Suprapubic skin (tissue), 4 donors: ENCODE measurements at regions not wholly inside any gene's neighbourhood (a gene's known extent, or its start where the extent isn't known, plus 50 kb on each side); places are given as distances from the start of the nearest gene placed in this dataset.

Source experiments
- DNase-seq, 2 donors: peaks; one replicate each; pipeline ENCODE4 v3.0.0-alpha.2; 2019; ENCODE audit warnings: low spot score in 2 of 2
- H3K27ac ChIP-seq: fragments of 200-600 bp; sonication (generic); one replicate; pipeline ENCODE4 v1.5.1; 2019
- H3K27me3 ChIP-seq: fragments of 200-600 bp; sonication (generic); one replicate; pipeline ENCODE4 v1.5.1; 2019
- H3K36me3 ChIP-seq: fragments of 200-600 bp; sonication (generic); one replicate; pipeline ENCODE4 v1.5.1; 2019
- H3K4me1 ChIP-seq: fragments of 200-600 bp; sonication (generic); one replicate; pipeline ENCODE4 v1.5.1; 2019
- H3K4me3 ChIP-seq: fragments of 200-600 bp; sonication (generic); one replicate; pipeline ENCODE4 v1.5.1; 2019; ENCODE audit warnings: mild to moderate bottlenecking
- H3K9me3 ChIP-seq: fragments of 200-600 bp; sonication (generic); one replicate; pipeline ENCODE4 v1.5.1; 2019
- CTCF ChIP-seq, 2 donors: fragments of 200-600 bp in 1 of 2; fragments of 450-650 bp in 1 of 2; sonication (generic) in 1 of 2; IDR thresholded peaks; one replicate each; pipeline ENCODE4 v1.5.1; 2016 to 2019; ENCODE audit warnings: antibody characterized with exemption in 2 of 2, mild to moderate bottlenecking in 1 of 2, moderate library complexity in 1 of 2
- EP300 ChIP-seq: sonication (generic); formaldehyde crosslinking; IDR thresholded peaks from one replicate; pipeline ENCODE4 v1.6.1; 2017; ENCODE audit warnings: antibody characterized with exemption
- POLR2A ChIP-seq, 2 donors: fragments of 450-650 bp; IDR thresholded peaks; one replicate each; pipeline ENCODE4 v1.6.1; 2017; ENCODE audit warnings: antibody characterized with exemption in 2 of 2, mild to moderate bottlenecking in 2 of 2, moderate library complexity in 2 of 2
- POLR2AphosphoS5 ChIP-seq, 3 donors: sonication (generic); formaldehyde crosslinking; IDR thresholded peaks; one replicate each; pipeline ENCODE4 v1.6.1; 2017; ENCODE audit warnings: antibody characterized with exemption in 3 of 3
- WGBS: methylation state at CpG from one replicate; pipeline ENCODE4 v1.1.5; 2018; 5-methylcytosine and 5-hydroxymethylcytosine counted together

- Histone ChIP-seq H3K4me3 (no peak overlapping the region), H3K27me3 (no peaks in the 10 kb centered on the region), H3K4me1 (peaks cover 15% of the 10 kb centered on the region), H3K9me3 (no peaks in the 10 kb centered on the region), H3K36me3 (no peaks in the 10 kb centered on the region), H3K27ac (no peak overlapping the region)
- 79% methylated on average over 3 of the region's 3 CpGs for WGBS
- DNase-seq, result no peak
- no peak for TF ChIP-seq EP300
- TF ChIP-seq POLR2AphosphoS5 (IDR thresholded peaks at IDR 0.05), result no peak
- TF ChIP-seq CTCF (IDR thresholded peaks at IDR 0.05), result no peak
- TF ChIP-seq POLR2A (IDR thresholded peaks at IDR 0.05), result no peak
Measured at GRCh38 chr7:131208777-131209176, 118.9 kb upstream of the MKLN1 start.

- H3K27me3 ChIP-seq, result no peaks in the 10 kb centered on the region
- H3K4me1 ChIP-seq, result peaks cover 12% of the 10 kb centered on the region
- no peaks in the 10 kb centered on the region for H3K9me3 ChIP-seq
- DNase-seq, result no peak
- TF ChIP-seq EP300 (no peak), POLR2A (IDR thresholded peaks at IDR 0.05) (no peak), CTCF (IDR thresholded peaks at IDR 0.05) (no peak), POLR2AphosphoS5 (IDR thresholded peaks at IDR 0.05) (no peak)
- no peak overlapping the region for H3K4me3 ChIP-seq
- H3K27ac ChIP-seq, result peak overlapping the region; percentile 58
- no peaks in the 10 kb centered on the region for H3K36me3 ChIP-seq
- whole genome bisulfite sequencing, result 69% methylated on average over 2 of the region's 2 CpGs
Measured at GRCh38 chr7:131210618-131211017, 117.1 kb upstream of the MKLN1 start.

- no peaks in the 10 kb centered on the region for H3K9me3 ChIP-seq
- H3K27me3 ChIP-seq, result no peaks in the 10 kb centered on the region
- DNase-seq, result no peak
- H3K27ac ChIP-seq, result peak overlapping the region; percentile 67
- TF ChIP-seq EP300 (no peak), POLR2A (IDR thresholded peaks at IDR 0.05) (no peak), POLR2AphosphoS5 (IDR thresholded peaks at IDR 0.05) (no peak), CTCF (IDR thresholded peaks at IDR 0.05) (no peak)
- no peak overlapping the region for H3K4me3 ChIP-seq
- H3K4me1 ChIP-seq, result peaks cover 12% of the 10 kb centered on the region
- WGBS, result 81% methylated on average over 1 of the region's 1 CpG
- no peaks in the 10 kb centered on the region for H3K36me3 ChIP-seq
Measured at GRCh38 chr7:131211500-131211899, 116.2 kb upstream of the MKLN1 start.

GRCh38 chr7:131212114-131212513, 115.6 kb upstream of the MKLN1 start:
- Histone ChIP-seq H3K27me3 (no peaks in the 10 kb centered on the region), H3K9me3 (no peaks in the 10 kb centered on the region), H3K4me3 (no peak overlapping the region), H3K27ac (peak overlapping the region; percentile 67), H3K36me3 (no peaks in the 10 kb centered on the region), H3K4me1 (peaks cover 12% of the 10 kb centered on the region)
- DNase-seq, result no peak
- TF ChIP-seq EP300 (no peak), POLR2AphosphoS5 (IDR thresholded peaks at IDR 0.05) (no peak), POLR2A (IDR thresholded peaks at IDR 0.05) (no peak), CTCF (IDR thresholded peaks at IDR 0.05) (no peak)

- Histone ChIP-seq H3K27ac (peak overlapping the region; percentile 46), H3K36me3 (no peaks in the 10 kb centered on the region), H3K27me3 (no peaks in the 10 kb centered on the region), H3K9me3 (no peaks in the 10 kb centered on the region), H3K4me1 (peaks cover 9% of the 10 kb centered on the region), H3K4me3 (no peak overlapping the region)
- WGBS, result 37% methylated on average over 3 of the region's 3 CpGs
- TF ChIP-seq CTCF (IDR thresholded peaks at IDR 0.05), result no peak
- TF ChIP-seq EP300, result no peak
- DNase-seq, result no peak
Measured at GRCh38 chr7:131218727-131219128, 108.9 kb upstream of the MKLN1 start.
